Loucy (cell line): ENCODE measurements at regions not wholly inside any gene's neighbourhood (a gene's known extent, or its start where the extent isn't known, plus 50 kb on each side); places are given as distances from the start of the nearest gene placed in this dataset.

ENCODE experiments used
- H2AFZ ChIP-seq: fragments of 200-600 bp; sonication (generic); 2 replicates; pipeline ENCODE4 v1.6.0; 2016; ENCODE audit warnings: antibody characterized with exemption, mild to moderate bottlenecking, low read length, moderate library complexity
- H3F3A ChIP-seq: fragments of 200-600 bp; 2 replicates; pipeline ENCODE4 v1.6.0; 2016; ENCODE audit warnings: antibody characterized with exemption, low read depth, mild to moderate bottlenecking
- H3K27me3 ChIP-seq: fragments of 200-600 bp; sonication (generic); 2 replicates; pipeline ENCODE4 v1.6.1; 2014; ENCODE audit warnings: low read length, mild to moderate bottlenecking; ENCODE audit not compliant: insufficient read depth, poor library complexity, severe bottlenecking
- H3K36me3 ChIP-seq: fragments of 200-600 bp; sonication (generic); 2 replicates; pipeline ENCODE4 v1.6.1; 2016; ENCODE audit warnings: low read length; ENCODE audit not compliant: insufficient read depth
- H3K4me1 ChIP-seq: fragments of 200-600 bp; sonication (generic); 2 replicates; pipeline ENCODE4 v1.5.1; 2014; ENCODE audit warnings: low read length, mild to moderate bottlenecking; ENCODE audit not compliant: insufficient read depth, poor library complexity, severe bottlenecking
- H3K4me2 ChIP-seq: fragments of 200-600 bp; sonication (generic); 2 replicates; pipeline ENCODE4 v1.6.0; 2014; ENCODE audit warnings: antibody characterized with exemption, low read length, low read depth, mild to moderate bottlenecking; ENCODE audit not compliant: poor library complexity, severe bottlenecking
- H3K4me3 ChIP-seq: fragments of 200-600 bp; sonication (generic); 2 replicates; pipeline ENCODE4 v1.5.1; 2014; ENCODE audit warnings: low read length, mild to moderate bottlenecking, mixed read lengths; ENCODE audit not compliant: poor library complexity, severe bottlenecking
- H3K79me2 ChIP-seq: fragments of 200-600 bp; sonication (generic); 2 replicates; pipeline ENCODE4 v1.6.1; 2014; ENCODE audit warnings: low read length; ENCODE audit not compliant: insufficient read depth
- H3K9ac ChIP-seq: fragments of 200-600 bp; sonication (generic); 2 replicates; pipeline ENCODE4 v1.6.0; 2014; ENCODE audit warnings: mild to moderate bottlenecking, low read depth, low read length, moderate library complexity; ENCODE audit not compliant: poor library complexity, severe bottlenecking
- H3K9me2 ChIP-seq: fragments of 200-600 bp; sonication (generic); replicated peaks from 2 replicates; pipeline ENCODE4 v1.6.1; 2016; ENCODE audit warnings: low read depth, low read length, mixed read lengths
- H3K9me3 ChIP-seq: fragments of 200-600 bp; sonication (generic); 2 replicates; pipeline ENCODE4 v1.6.1; 2014; ENCODE audit warnings: mild to moderate bottlenecking, antibody characterized with exemption, low read length, low read depth; ENCODE audit not compliant: insufficient read depth
- H4K20me1 ChIP-seq: fragments of 200-600 bp; sonication (generic); 2 replicates; pipeline ENCODE4 v1.6.0; 2014; ENCODE audit warnings: antibody characterized with exemption, low read length, mild to moderate bottlenecking; ENCODE audit not compliant: insufficient read depth, poor library complexity, severe bottlenecking
- EZH2phosphoT487 ChIP-seq: fragments of 200-600 bp; IDR thresholded peaks from 2 replicates; pipeline ENCODE4 v1.6.1; 2018; ENCODE audit warnings: antibody characterized with exemption, mild to moderate bottlenecking, moderate library complexity, borderline replicate concordance
- TF ChIP-seq, protein P1 (sequence below): fragments of 200-600 bp; sonication (generic); conservative IDR thresholded peaks from 2 replicates; pipeline ENCODE4 v1.5.1; 2014; ENCODE audit warnings: mild to moderate bottlenecking, antibody characterized with exemption, low read length

DNA sequence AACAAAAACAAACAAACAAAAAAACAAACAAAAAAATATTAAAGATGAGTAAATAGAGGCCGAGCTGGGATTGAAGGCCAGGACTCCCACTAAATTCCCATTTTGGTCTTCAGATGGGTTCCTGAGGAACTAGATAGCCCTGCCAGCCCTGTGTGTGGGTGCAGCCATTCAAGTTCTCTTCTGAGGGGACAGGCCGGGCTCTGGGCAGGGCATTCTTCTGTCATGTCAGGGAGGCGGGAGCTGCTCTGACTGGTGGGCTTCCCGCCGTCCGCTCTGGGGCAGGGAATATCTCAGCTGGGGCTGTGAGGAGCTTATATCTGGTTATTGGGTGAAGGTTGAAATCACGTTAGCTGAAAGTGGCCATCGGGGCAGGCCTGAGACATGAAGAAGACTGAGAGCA lies 127.3 kb upstream of the CXCR4 start:
- no peak overlapping the region for H3K4me2 ChIP-seq
- H2AFZ ChIP-seq, result no peak overlapping the region

DNA sequence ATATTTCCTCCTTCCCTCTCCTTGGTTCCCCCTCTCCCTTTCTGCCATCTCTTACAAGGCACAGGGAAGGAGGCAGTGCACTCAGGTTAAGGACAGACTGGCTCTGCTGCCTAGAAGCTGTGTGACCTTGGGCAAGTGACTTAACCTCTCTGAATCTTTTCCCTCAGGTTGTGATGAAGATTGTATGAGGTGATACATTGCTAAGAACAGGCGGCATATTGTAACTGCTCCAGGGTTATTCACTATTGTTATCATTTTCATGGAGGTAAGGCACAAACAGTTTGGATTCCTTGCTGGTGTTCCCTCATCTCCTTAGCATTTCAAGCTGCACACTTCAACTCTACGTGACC lies 126.6 kb upstream of the CXCR4 start:
- no peak overlapping the region for H3K4me2 ChIP-seq
- H2AFZ ChIP-seq, result no peak overlapping the region
- H3F3A ChIP-seq, result no peaks in the 10 kb centered on the region
- no peaks in the 10 kb centered on the region for H3K36me3 ChIP-seq
- no peak overlapping the region for H3K4me3 ChIP-seq
- H3K79me2 ChIP-seq, result no peaks in the 10 kb centered on the region
- no peaks in the 10 kb centered on the region for H4K20me1 ChIP-seq
- peaks cover 48% of the 10 kb centered on the region for H3K4me1 ChIP-seq
- H3K9ac ChIP-seq, result peak overlapping the region; percentile 75
- no peaks in the 10 kb centered on the region for H3K27me3 ChIP-seq
- H3K9me2 ChIP-seq, result no peaks in the 10 kb centered on the region
- no peaks in the 10 kb centered on the region for H3K9me3 ChIP-seq
- TF ChIP-seq, protein P1, sequence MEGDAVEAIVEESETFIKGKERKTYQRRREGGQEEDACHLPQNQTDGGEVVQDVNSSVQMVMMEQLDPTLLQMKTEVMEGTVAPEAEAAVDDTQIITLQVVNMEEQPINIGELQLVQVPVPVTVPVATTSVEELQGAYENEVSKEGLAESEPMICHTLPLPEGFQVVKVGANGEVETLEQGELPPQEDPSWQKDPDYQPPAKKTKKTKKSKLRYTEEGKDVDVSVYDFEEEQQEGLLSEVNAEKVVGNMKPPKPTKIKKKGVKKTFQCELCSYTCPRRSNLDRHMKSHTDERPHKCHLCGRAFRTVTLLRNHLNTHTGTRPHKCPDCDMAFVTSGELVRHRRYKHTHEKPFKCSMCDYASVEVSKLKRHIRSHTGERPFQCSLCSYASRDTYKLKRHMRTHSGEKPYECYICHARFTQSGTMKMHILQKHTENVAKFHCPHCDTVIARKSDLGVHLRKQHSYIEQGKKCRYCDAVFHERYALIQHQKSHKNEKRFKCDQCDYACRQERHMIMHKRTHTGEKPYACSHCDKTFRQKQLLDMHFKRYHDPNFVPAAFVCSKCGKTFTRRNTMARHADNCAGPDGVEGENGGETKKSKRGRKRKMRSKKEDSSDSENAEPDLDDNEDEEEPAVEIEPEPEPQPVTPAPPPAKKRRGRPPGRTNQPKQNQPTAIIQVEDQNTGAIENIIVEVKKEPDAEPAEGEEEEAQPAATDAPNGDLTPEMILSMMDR, result no peak
- TF ChIP-seq EZH2phosphoT487, result no peak

More for the DNA sequence above, 127.3 kb upstream of the CXCR4 start:
- no peaks in the 10 kb centered on the region for H3K9me3 ChIP-seq
- H4K20me1 ChIP-seq, result no peaks in the 10 kb centered on the region
- H3F3A ChIP-seq, result no peaks in the 10 kb centered on the region
- H3K4me3 ChIP-seq, result no peak overlapping the region
- H3K79me2 ChIP-seq, result no peaks in the 10 kb centered on the region
- peak overlapping the region; percentile 44 for H3K9ac ChIP-seq
- no peak for TF ChIP-seq EZH2phosphoT487
- TF ChIP-seq, protein P1, result no peak
- H3K36me3 ChIP-seq, result no peaks in the 10 kb centered on the region
- H3K27me3 ChIP-seq, result no peaks in the 10 kb centered on the region
- H3K9me2 ChIP-seq, result no peaks in the 10 kb centered on the region
- peaks cover 45% of the 10 kb centered on the region for H3K4me1 ChIP-seq

DNA sequence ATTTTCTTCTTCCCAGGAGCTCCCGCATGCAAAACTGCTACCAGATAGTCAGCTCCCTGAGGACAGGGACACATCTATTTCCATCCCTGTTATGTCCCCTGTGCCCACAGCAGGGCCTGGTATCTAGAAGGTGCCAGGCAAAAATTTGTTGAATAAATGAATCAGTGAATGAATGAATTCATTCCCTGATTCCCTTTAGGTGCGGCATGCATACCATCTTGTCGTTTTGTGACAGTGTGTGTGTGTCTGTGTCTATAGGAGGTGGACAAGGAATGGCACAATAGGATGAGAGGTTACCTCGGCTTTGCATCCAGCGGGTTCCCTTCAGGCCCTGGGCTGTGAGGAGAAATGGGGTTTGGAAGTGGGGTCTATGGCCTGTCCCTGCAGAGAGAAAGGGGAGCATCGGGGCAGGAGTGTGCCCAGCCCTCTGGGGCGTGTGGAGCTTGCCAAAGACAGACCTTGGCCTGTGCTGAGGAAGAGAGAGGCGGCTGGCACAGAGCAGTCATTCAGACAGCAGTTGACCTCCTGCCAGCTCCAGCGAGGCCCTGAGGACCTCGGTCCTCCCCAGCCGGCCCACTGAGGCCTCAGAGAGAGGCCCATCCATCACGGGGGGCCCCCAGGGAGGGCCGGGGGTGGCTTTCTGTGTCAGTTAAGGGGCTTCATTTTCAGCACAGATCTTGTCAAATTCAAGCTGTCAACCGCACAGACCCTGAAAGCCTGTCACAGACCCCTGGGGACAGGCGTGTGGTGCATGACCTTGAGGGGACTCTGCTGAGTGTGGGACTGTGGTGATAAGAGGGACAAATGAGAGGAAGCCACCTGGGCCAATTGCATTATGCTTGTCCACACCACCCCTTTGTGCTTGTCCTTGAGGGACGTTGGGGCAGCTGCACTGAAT lies 125.9 kb upstream of the CXCR4 start:
- Histone ChIP-seq H3K27me3 (no peaks in the 10 kb centered on the region), H3K9ac (peak overlapping the region; percentile 75)

More for the DNA sequence above, 125.9 kb upstream of the CXCR4 start:
- Histone ChIP-seq H3K9me2 (no peaks in the 10 kb centered on the region), H3K4me1 (peaks cover 54% of the 10 kb centered on the region), H3K4me3 (no peak overlapping the region), H2AFZ (no peak overlapping the region), H3K9me3 (no peaks in the 10 kb centered on the region), H3F3A (peaks cover 4% of the 10 kb centered on the region; the same call in 1 of the 2 replicates), H3K79me2 (no peaks in the 10 kb centered on the region), H4K20me1 (no peaks in the 10 kb centered on the region), H3K4me2 (no peak overlapping the region), H3K36me3 (no peaks in the 10 kb centered on the region)
- TF ChIP-seq, protein P1, result no peak
- TF ChIP-seq EZH2phosphoT487, result no peak
